Fibroblast of villous mesenchyme (primary cell): ENCODE measurements at regions not wholly inside any gene's neighbourhood (a gene's known extent, or its start where the extent isn't known, plus 50 kb on each side); places are given as distances from the start of the nearest gene placed in this dataset.
"Not testable (repeated sequence)": the region's sequence is repeated elsewhere in the genome, so short reads cannot be mapped to it uniquely, and the experiment has no call there.

Experiments used
- DNase-seq: peaks from one replicate; pipeline ENCODE4 v3.0.0-alpha.2; 2010; ENCODE audit warnings: low read depth
- H3K4me3 ChIP-seq: 2 replicates; pipeline ENCODE4 v1.5.1; 2011; ENCODE audit warnings: low read depth, mild to moderate bottlenecking, low read length
- TF ChIP-seq, protein P1 (sequence below): IDR thresholded peaks from 2 replicates; pipeline ENCODE4 v1.5.1; 2012; ENCODE audit warnings: low read depth, mild to moderate bottlenecking, low read length; ENCODE audit not compliant: insufficient read depth

GRCh38 chr10:130353928-130354572, 217.9 kb downstream of the GLRX3 start:
- TF ChIP-seq, protein P1, sequence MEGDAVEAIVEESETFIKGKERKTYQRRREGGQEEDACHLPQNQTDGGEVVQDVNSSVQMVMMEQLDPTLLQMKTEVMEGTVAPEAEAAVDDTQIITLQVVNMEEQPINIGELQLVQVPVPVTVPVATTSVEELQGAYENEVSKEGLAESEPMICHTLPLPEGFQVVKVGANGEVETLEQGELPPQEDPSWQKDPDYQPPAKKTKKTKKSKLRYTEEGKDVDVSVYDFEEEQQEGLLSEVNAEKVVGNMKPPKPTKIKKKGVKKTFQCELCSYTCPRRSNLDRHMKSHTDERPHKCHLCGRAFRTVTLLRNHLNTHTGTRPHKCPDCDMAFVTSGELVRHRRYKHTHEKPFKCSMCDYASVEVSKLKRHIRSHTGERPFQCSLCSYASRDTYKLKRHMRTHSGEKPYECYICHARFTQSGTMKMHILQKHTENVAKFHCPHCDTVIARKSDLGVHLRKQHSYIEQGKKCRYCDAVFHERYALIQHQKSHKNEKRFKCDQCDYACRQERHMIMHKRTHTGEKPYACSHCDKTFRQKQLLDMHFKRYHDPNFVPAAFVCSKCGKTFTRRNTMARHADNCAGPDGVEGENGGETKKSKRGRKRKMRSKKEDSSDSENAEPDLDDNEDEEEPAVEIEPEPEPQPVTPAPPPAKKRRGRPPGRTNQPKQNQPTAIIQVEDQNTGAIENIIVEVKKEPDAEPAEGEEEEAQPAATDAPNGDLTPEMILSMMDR = no peak
- H3K4me3 ChIP-seq = no peak overlapping the region
- no peak for DNase-seq

- TF ChIP-seq, protein P1 = no peak
- DNase-seq = no peak
Observed at GRCh38 chr10:130354573-130354954, 218.4 kb downstream of the GLRX3 start.

DNA sequence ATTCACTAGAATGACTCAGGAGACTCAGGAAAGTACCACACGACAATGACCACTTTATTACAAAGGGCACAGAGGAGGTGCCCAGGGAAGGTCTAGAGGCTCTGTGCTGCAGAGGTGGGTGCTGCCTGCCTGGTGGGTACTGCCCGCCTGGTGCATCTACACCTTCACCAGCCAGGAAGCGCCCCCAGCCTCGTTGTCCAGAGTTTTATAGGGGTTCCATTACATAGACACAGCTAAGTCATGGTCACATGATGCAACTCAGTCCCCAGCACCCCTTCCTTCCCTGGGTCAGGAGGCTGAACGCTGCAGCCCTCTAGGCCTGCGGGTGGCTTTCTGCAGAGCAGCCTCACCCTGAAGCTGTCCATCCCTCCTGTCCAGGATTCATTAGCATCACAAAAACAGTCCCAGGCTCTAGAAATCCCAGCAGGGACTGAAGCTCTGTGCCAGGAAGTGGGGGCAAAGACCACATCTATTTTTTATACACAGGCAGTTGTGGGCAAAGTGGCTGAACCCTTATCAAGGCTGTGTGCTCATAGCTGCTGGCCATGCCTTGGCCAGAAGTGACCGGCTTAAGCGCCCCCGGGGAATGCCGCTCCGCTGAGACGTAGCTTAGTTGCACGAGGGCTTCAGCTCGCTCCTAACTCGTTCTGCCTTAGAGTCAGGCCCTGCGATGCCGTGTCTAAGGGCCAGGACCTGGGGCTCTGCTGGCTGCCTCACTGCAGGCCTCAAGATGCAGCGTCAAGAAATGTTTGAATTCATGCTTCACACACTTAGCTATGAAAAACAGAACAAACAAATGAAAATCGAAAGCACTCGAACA, 219.0 kb downstream of the GLRX3 start:
- no peak overlapping the region for H3K4me3 ChIP-seq
- no peak for DNase-seq
- TF ChIP-seq, protein P1 = no peak

More at GRCh38 chr10:130354573-130354954, 218.4 kb downstream of the GLRX3 start:
- H3K4me3 ChIP-seq = no peak overlapping the region

DNA sequence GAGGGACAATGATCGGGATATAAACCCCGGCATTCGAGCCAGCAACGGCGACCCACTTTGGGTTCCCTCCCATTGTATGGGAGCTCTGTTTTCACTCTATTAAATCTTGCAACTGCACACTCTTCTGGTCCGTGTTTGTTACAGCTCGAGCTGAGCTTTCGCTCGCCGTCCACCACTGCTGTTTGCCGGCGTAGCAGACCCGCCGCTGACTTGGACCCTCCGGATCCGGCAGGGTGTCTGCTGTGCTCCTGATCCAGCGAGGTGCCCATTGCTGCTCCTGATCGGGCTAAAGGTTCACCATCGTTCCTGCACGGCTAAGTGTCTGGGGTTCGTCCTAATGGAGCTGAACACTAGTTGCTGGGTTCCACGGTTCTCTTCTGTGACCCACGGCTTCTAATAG, 220.2 kb downstream of the GLRX3 start:
- not testable (repeated sequence) for H3K4me3 ChIP-seq, DNase-seq

DNA sequence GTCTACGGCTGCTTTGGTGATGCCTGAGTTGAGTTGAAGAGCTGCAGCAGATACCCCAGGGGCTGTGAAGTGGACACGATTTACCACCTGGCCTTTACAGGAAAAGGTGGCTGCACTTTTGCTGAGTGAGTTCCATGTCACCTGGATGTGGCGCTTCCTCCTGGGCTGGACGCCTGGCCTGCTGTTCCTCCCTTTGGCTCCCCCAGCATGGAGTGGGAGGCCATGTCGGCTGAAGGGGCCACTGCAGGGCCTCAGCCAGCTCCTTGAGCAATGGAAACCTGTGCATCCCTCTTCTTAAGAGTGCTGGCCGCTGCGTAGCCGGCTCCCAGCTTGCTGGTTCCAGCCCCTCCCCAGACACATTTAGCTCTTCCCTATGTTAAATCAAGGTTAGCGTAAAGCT, 221.0 kb downstream of the GLRX3 start:
- H3K4me3 ChIP-seq = no peak overlapping the region
- TF ChIP-seq, protein P1 = no peak
- DNase-seq = no peak

DNA sequence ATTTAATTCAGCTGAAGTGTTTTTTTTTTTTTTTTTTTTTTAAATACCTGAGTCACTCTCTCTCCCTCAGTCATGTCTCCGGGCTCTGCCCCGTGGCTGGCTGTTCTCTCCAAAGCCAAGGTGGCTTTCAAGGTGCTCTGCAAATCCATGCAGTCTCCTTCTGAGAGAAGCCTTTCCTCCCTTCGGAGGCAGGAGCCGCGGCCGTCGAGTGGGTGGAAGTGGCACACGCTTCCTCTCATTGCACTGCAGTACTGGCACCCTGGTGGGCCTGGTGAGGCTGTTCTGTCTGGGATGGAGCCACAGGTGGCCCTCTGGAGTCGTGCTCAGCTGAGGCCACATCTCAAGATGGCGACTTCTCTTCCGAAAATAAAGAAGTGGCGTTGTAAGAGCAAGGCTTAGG, 221.8 kb downstream of the GLRX3 start:
- no peak for DNase-seq
- no peak overlapping the region for H3K4me3 ChIP-seq
- TF ChIP-seq, protein P1 = no peak

GRCh38 chr10:130358981-130359650, 222.9 kb downstream of the GLRX3 start:
- DNase-seq = no peak
- TF ChIP-seq, protein P1 = no peak
- H3K4me3 ChIP-seq = no peak overlapping the region
